H9 (cell line): ENCODE measurements at regions not wholly inside any gene's neighbourhood (a gene's known extent, or its start where the extent isn't known, plus 50 kb on each side); places are given as distances from the start of the nearest gene placed in this dataset.

Experiments
- DNase-seq: peaks from one replicate; pipeline ENCODE4 v3.0.0-alpha.2; 2017
- H2AFZ ChIP-seq: one replicate; pipeline ENCODE4 v1.6.1; 2013; ENCODE audit warnings: mild to moderate bottlenecking, low read length, control low read depth, moderate library complexity
- H2AK5ac ChIP-seq: 2 replicates; pipeline ENCODE4 v1.6.1; 2013; ENCODE audit warnings: low read length, control low read depth, mixed read lengths; ENCODE audit not compliant: insufficient read length
- H2BK120ac ChIP-seq: one replicate; pipeline ENCODE4 v1.6.1; 2013; ENCODE audit warnings: low read depth, mild to moderate bottlenecking, low read length, control low read depth, inconsistent platforms; ENCODE audit not compliant: poor library complexity, severe bottlenecking
- H2BK12ac ChIP-seq: 2 replicates; pipeline ENCODE4 v1.6.1; 2013; ENCODE audit warnings: low read length, control low read depth, mixed read lengths, low read depth; ENCODE audit not compliant: insufficient read length
- H2BK15ac ChIP-seq: 2 replicates; pipeline ENCODE4 v1.6.1; 2013; ENCODE audit warnings: low read depth, low read length, control low read depth
- H2BK20ac ChIP-seq: one replicate; pipeline ENCODE4 v1.6.1; 2013; ENCODE audit warnings: low read depth, mild to moderate bottlenecking, low read length, control low read depth, inconsistent platforms; ENCODE audit not compliant: poor library complexity, severe bottlenecking
- H2BK5ac ChIP-seq: 2 replicates; pipeline ENCODE4 v1.6.1; 2013; ENCODE audit warnings: low read length, control low read depth, mixed read lengths; ENCODE audit not compliant: insufficient read length
- H3K14ac ChIP-seq: 2 replicates; pipeline ENCODE4 v1.6.1; 2013; ENCODE audit warnings: low read length, control low read depth; ENCODE audit not compliant: insufficient read depth
- H3K18ac ChIP-seq: 2 replicates; pipeline ENCODE4 v1.6.1; 2013; ENCODE audit warnings: low read depth, mild to moderate bottlenecking, mixed read lengths, low read length, control low read depth; ENCODE audit not compliant: insufficient read length
- H3K23ac ChIP-seq: 2 replicates; pipeline ENCODE4 v1.6.1; 2013; ENCODE audit warnings: low read length, control low read depth, mixed read lengths, low read depth; ENCODE audit not compliant: insufficient read length
- H3K23me2 ChIP-seq: 2 replicates; pipeline ENCODE4 v1.6.1; 2013; ENCODE audit warnings: low read depth, mild to moderate bottlenecking, mixed read lengths, low read length, control low read depth; ENCODE audit not compliant: insufficient read length, poor library complexity, severe bottlenecking
- H3K27ac ChIP-seq: 2 replicates; pipeline ENCODE4 v1.5.1; 2013; ENCODE audit warnings: low read length, control low read depth, mixed read lengths, low read depth; ENCODE audit not compliant: insufficient read length
- H3K27me3 ChIP-seq: 2 replicates; pipeline ENCODE4 v1.6.1; 2013; ENCODE audit warnings: low read length, control low read depth, inconsistent platforms; ENCODE audit not compliant: insufficient read depth
- H3K4ac ChIP-seq: 2 replicates; pipeline ENCODE4 v1.6.1; 2013; ENCODE audit warnings: low read depth, mild to moderate bottlenecking, control low read depth, inconsistent platforms, low read length, moderate library complexity
- H3K4me1 ChIP-seq: 2 replicates; pipeline ENCODE4 v1.6.1; 2013; ENCODE audit warnings: low read length, control low read depth, inconsistent platforms; ENCODE audit not compliant: insufficient read depth
- H3K4me2 ChIP-seq: 2 replicates; pipeline ENCODE4 v1.6.1; 2013; ENCODE audit warnings: low read length, control low read depth, mixed read lengths; ENCODE audit not compliant: insufficient read length, insufficient read depth
- H3K56ac ChIP-seq: 2 replicates; pipeline ENCODE4 v1.6.1; 2013; ENCODE audit warnings: low read depth, mild to moderate bottlenecking, mixed read lengths, low read length, control low read depth; ENCODE audit not compliant: insufficient read length
- H3K79me1 ChIP-seq: 2 replicates; pipeline ENCODE4 v1.6.1; 2013; ENCODE audit warnings: low read depth, mild to moderate bottlenecking, moderate library complexity, low read length, control low read depth, inconsistent platforms; ENCODE audit not compliant: insufficient read depth, poor library complexity, severe bottlenecking
- H3K79me2 ChIP-seq: 2 replicates; pipeline ENCODE4 v1.6.1; 2013; ENCODE audit warnings: low read length, control low read depth, inconsistent platforms; ENCODE audit not compliant: insufficient read depth
- H3K9ac ChIP-seq: 2 replicates; pipeline ENCODE4 v1.6.1; 2013; ENCODE audit warnings: low read length, control low read depth, mixed read lengths; ENCODE audit not compliant: insufficient read length; ENCODE audit errors: extremely low read depth
- H3K9me3 ChIP-seq: one replicate; pipeline ENCODE4 v1.6.1; 2013; ENCODE audit warnings: low read depth, low read length, inconsistent platforms; ENCODE audit not compliant: control insufficient read depth
- H3T11ph ChIP-seq: one replicate; pipeline ENCODE4 v1.6.1; 2013; ENCODE audit warnings: mild to moderate bottlenecking, low read length, control low read depth, inconsistent platforms
- H4K20me1 ChIP-seq: one replicate; pipeline ENCODE4 v1.6.1; 2013; ENCODE audit not compliant: control insufficient read depth, insufficient read length, insufficient read depth
- H4K5ac ChIP-seq: 2 replicates; pipeline ENCODE4 v1.6.1; 2013; ENCODE audit warnings: low read depth, mild to moderate bottlenecking, mixed read lengths, low read length, control low read depth; ENCODE audit not compliant: insufficient read length
- H4K8ac ChIP-seq: replicated peaks from 2 replicates; pipeline ENCODE4 v1.6.1; 2013; ENCODE audit warnings: low read length, control low read depth, mixed read lengths, low read depth; ENCODE audit not compliant: insufficient read length
- H4K91ac ChIP-seq: 2 replicates; pipeline ENCODE4 v1.6.1; 2013; ENCODE audit warnings: low read depth, mild to moderate bottlenecking, moderate library complexity, mixed read lengths, low read length, control low read depth; ENCODE audit not compliant: insufficient read length
- H3K27ac Mint-ChIP-seq, 3 experiments: 2 replicates in 2 of 3; 3 replicates in 1 of 3; pipeline ENCODE4 v1.8.0; 2020 to 2021; ENCODE audit warnings: mixed read lengths in 3 of 3, mild to moderate bottlenecking in 1 of 3, moderate library complexity in 1 of 3
- H3K27me3 Mint-ChIP-seq: 2 replicates; pipeline ENCODE4 v1.8.0; 2021; ENCODE audit warnings: low read depth, mild to moderate bottlenecking, moderate library complexity, mixed read lengths
- H3K36me3 Mint-ChIP-seq, 3 experiments: 2 replicates in 2 of 3; 3 replicates in 1 of 3; pipeline ENCODE4 v1.8.0; 2020 to 2021; ENCODE audit warnings: low read depth in 3 of 3, mixed read lengths in 3 of 3; ENCODE audit not compliant: insufficient read depth in 1 of 3
- H3K4me1 Mint-ChIP-seq, 2 experiments: 2 replicates each; pipeline ENCODE4 v1.8.0; 2020; ENCODE audit warnings: mixed read lengths in 2 of 2
- H3K4me3 Mint-ChIP-seq, 2 experiments: 2 replicates in 1 of 2; 3 replicates in 1 of 2; pipeline ENCODE4 v1.8.0; 2020 to 2021; ENCODE audit warnings: mild to moderate bottlenecking in 2 of 2, mixed read lengths in 2 of 2, moderate library complexity in 1 of 2
- H3K9me3 Mint-ChIP-seq, 2 experiments: 2 replicates in 1 of 2; 3 replicates in 1 of 2; pipeline ENCODE4 v1.8.0; 2020; ENCODE audit warnings: mild to moderate bottlenecking in 2 of 2, mixed read lengths in 2 of 2, moderate library complexity in 1 of 2
- WGBS: extraction: QIAGEN DNeasy Blood & Tissue Kit; methylation state at CpG from one replicate; pipeline ENCODE4 v1.1.7; 2013; ENCODE audit warnings: missing lambda C conversion rate, low lambda C conversion rate, mixed read lengths; ENCODE audit not compliant: insufficient read length; ENCODE audit errors: extremely low coverage; 5-methylcytosine and 5-hydroxymethylcytosine counted together
- TF ChIP-seq, protein P1 (sequence below): fragments of 200-600 bp; sonication (generic); conservative IDR thresholded peaks from 3 replicates; pipeline ENCODE4 v1.8.0; 2021; ENCODE audit warnings: antibody characterized with exemption, mild to moderate bottlenecking

GRCh38 chrX:118212817-118213183 is 96.2 kb upstream of the KLHL13 start:
- peaks cover 0 to 4% (median 0%) of the 10 kb centered on the region in 3 experiments; a peak in 1 of 7 replicates for H3K36me3 Mint-ChIP-seq
- H3K27ac Mint-ChIP-seq = no peak overlapping the region
- no peak overlapping the region for H4K91ac ChIP-seq
- H3K27me3 ChIP-seq = no peaks in the 10 kb centered on the region
- H3K4me2 ChIP-seq = no peak overlapping the region
- no peak overlapping the region for H3K18ac ChIP-seq
- no peak overlapping the region for H2AK5ac ChIP-seq
- H2BK20ac ChIP-seq = no peak overlapping the region
- no peak overlapping the region for H3K4ac ChIP-seq
- peaks cover 33% of the 10 kb centered on the region for H3K9me3 ChIP-seq
- H2BK5ac ChIP-seq = no peak overlapping the region
- no peaks in the 10 kb centered on the region for H3K79me1 ChIP-seq
- no peak overlapping the region for H2AFZ ChIP-seq
- H4K8ac ChIP-seq = no peak overlapping the region
- no peak overlapping the region for H3K56ac ChIP-seq
- peaks cover 9 to 11% of the 10 kb centered on the region in 2 experiments for H3K4me1 Mint-ChIP-seq
- H3K23ac ChIP-seq = no peak overlapping the region
- H4K5ac ChIP-seq = no peak overlapping the region
- no peak overlapping the region for H2BK15ac ChIP-seq
- H2BK120ac ChIP-seq = no peak overlapping the region
- no peaks in the 10 kb centered on the region for H4K20me1 ChIP-seq
- no peak overlapping the region for H3T11ph ChIP-seq
- no peak overlapping the region for H3K9ac ChIP-seq
- no peak overlapping the region for H2BK12ac ChIP-seq
- no peak overlapping the region for H3K4me3 Mint-ChIP-seq
- no peaks in the 10 kb centered on the region for H3K23me2 ChIP-seq
- H3K27ac ChIP-seq = no peak overlapping the region
- no peaks in the 10 kb centered on the region for H3K79me2 ChIP-seq
- peaks cover 0 to 50% of the 10 kb centered on the region in 2 experiments; a peak in 3 of 5 replicates for H3K9me3 Mint-ChIP-seq
- TF ChIP-seq, protein P1, sequence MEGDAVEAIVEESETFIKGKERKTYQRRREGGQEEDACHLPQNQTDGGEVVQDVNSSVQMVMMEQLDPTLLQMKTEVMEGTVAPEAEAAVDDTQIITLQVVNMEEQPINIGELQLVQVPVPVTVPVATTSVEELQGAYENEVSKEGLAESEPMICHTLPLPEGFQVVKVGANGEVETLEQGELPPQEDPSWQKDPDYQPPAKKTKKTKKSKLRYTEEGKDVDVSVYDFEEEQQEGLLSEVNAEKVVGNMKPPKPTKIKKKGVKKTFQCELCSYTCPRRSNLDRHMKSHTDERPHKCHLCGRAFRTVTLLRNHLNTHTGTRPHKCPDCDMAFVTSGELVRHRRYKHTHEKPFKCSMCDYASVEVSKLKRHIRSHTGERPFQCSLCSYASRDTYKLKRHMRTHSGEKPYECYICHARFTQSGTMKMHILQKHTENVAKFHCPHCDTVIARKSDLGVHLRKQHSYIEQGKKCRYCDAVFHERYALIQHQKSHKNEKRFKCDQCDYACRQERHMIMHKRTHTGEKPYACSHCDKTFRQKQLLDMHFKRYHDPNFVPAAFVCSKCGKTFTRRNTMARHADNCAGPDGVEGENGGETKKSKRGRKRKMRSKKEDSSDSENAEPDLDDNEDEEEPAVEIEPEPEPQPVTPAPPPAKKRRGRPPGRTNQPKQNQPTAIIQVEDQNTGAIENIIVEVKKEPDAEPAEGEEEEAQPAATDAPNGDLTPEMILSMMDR = no peak
- no peak for DNase-seq
- H3K27me3 Mint-ChIP-seq = no peaks in the 10 kb centered on the region; the same call in 1 of the 2 replicates
- no peaks in the 10 kb centered on the region for H3K4me1 ChIP-seq
- WGBS = no CpG with 5 or more reads among the region's 2 CpGs
- H3K14ac ChIP-seq = no peak overlapping the region
